Esophagus squamous epithelium (tissue), 4 donors: ENCODE measurements at regions not wholly inside any gene's neighbourhood (a gene's known extent, or its start where the extent isn't known, plus 50 kb on each side); places are given as distances from the start of the nearest gene placed in this dataset.

Experiments
- CTCF ChIP-seq, 6 experiments: fragments of 450-650 bp in 4 of 6; fragments of 200-600 bp in 2 of 6; sonication (generic) in 2 of 6; IDR thresholded peaks; one replicate each; pipeline ENCODE4 v1.5.1; 2016 to 2019; ENCODE audit warnings: antibody characterized with exemption in 6 of 6, mild to moderate bottlenecking in 4 of 6, moderate library complexity in 4 of 6
- POLR2A ChIP-seq, 4 donors: fragments of 450-650 bp; IDR thresholded peaks; one replicate each; pipeline ENCODE4 v1.6.1; 2017; ENCODE audit warnings: antibody characterized with exemption in 4 of 4, mild to moderate bottlenecking in 4 of 4, moderate library complexity in 3 of 4

- TF ChIP-seq POLR2A (IDR thresholded peaks at IDR 0.05) (no peak), CTCF (IDR thresholded peaks at IDR 0.05) (no peak)
Measured at GRCh38 chr7:46440186-46440585, 519.1 kb upstream of the IGFBP3 start.
